HG03108 (cell line): ENCODE measurements at regions not wholly inside any gene's neighbourhood (a gene's known extent, or its start where the extent isn't known, plus 50 kb on each side); places are given as distances from the start of the nearest gene placed in this dataset.
"Not testable (repeated sequence)": the region's sequence is repeated elsewhere in the genome, so short reads cannot be mapped to it uniquely, and the experiment has no call there.

Source experiments
- ATAC-seq: cut with Tn5 transposase; IDR thresholded peaks from one replicate; pipeline ENCODE4 v1.9.1; 2021; ENCODE audit warnings: moderate library complexity; ENCODE audit not compliant: unreplicated experiment

GRCh38 chr9:119688547-119688946 lies 319.3 kb upstream of the BRINP1 start:
- no peak for ATAC-seq

GRCh38 chr9:119677811-119678505 lies 308.7 kb upstream of the BRINP1 start:
- no peak for ATAC-seq

DNA sequence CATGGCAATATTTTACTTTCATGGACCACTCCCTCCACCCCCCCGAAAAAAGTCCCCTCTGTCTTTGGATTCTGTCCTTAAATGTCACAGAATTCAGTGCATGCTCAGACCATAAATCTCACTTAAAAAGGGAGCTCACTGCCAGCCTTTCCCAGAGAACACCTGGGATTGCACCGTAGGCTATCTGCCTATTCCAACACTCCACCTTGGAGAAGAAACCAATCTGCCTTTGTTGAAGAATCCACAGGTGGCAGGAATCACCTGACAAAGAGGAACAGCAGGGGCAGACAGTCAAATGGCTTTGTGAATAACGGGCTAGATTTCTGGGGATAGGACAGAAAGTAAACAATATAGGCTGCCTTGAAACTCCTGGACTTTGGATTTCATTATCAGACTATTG lies 306.7 kb upstream of the BRINP1 start:
- no peak for ATAC-seq

- not testable (repeated sequence) for ATAC-seq
Measured at GRCh38 chr9:119672763-119673162, 303.5 kb upstream of the BRINP1 start.

DNA sequence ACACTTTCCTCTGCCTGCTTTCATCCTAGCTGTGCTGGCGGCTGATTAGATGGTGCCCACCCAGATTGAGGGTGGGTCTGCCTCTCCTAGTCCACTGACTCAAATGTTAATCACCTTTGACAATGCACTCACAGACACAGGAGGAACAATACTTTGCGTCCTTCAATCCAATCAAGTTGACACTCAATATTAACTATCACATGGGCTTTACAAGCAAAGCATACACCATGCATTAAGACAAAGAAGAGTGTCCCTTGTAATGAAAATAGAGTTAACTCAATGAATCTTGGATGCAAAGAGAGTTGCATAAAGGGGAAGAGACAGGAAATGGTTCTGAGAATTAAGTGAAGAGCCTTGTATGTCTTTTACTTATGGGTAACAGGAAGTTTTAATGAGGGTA lies 298.7 kb upstream of the BRINP1 start:
- ATAC-seq: no peak

DNA sequence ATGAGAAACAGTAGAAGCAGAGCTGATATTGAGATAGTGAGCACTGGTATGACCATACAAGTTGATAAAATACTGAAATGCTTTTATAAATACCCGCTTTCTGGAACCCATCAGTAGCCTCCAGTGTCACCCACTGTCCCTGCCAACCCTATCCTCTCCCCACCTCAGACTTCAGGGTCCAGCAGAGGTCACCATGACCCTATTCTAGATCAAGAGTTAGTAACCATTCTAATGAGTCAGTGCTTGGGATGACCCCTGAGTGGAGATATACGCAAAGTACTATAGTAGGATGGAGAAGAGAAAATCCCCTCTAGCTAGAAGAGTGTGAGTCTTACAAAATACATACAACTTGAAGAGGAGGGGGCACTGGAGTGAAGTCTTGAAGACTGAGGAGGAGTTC lies 297.9 kb upstream of the BRINP1 start:
- no peak for ATAC-seq

DNA sequence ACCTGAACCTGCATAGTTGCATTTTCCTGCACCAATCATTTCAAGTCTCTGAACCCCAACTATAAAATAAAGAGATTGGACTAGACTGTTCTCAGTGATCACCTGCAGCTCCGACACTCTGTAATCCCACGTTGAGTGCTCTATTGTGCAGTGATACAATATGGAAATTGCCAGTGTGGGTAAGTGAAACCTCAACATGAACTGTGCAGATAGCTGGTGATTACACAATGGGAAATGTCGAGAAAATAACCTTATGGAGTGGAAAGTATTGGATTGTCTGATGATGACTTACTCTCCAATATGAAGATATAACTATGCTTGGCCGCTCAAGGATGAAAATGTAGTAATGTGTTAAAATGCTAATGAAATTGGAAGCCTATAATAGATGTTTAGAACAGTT lies 293.1 kb upstream of the BRINP1 start:
- ATAC-seq: no peak

- no peak for ATAC-seq
Measured at GRCh38 chr9:119652931-119653330, 283.7 kb upstream of the BRINP1 start.

GRCh38 chr9:119649205-119649604 lies 280.0 kb upstream of the BRINP1 start:
- no peak for ATAC-seq

DNA sequence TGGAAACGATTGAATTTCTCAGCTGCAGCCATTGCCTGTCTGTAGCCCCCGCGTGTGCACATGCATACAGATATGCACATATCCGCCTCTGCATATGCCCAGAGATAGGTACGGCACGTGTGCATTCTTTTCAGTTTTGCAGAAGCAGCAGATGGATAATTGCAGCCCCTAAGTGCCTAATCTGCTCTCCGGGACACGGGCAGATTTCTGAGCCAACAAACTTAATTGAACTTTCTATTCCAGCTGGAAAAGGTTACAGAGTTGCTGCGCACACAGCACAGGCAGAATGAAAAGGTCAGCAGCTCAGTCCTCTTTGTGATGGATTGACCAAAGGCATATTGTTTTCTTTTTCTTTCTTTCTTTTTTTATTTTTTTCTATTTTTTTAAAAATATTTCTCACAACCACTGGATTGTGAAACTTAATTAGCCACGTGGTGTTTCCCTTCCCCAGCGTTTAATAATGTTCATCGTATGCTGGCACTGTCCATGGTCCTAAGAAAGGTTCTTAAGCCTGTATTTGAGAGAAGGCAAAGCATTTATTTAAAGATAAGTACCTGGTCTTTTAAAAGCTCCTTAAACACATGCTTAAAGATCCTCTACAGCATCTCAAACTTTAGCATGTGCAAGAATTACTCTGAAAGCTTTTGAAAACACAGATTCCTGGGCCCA lies 270.2 kb upstream of the BRINP1 start:
- no peak for ATAC-seq

GRCh38 chr9:119634006-119634405 lies 264.8 kb upstream of the BRINP1 start:
- no peak for ATAC-seq

- ATAC-seq: no peak
Measured at GRCh38 chr9:119611565-119611964, 242.3 kb upstream of the BRINP1 start.

DNA sequence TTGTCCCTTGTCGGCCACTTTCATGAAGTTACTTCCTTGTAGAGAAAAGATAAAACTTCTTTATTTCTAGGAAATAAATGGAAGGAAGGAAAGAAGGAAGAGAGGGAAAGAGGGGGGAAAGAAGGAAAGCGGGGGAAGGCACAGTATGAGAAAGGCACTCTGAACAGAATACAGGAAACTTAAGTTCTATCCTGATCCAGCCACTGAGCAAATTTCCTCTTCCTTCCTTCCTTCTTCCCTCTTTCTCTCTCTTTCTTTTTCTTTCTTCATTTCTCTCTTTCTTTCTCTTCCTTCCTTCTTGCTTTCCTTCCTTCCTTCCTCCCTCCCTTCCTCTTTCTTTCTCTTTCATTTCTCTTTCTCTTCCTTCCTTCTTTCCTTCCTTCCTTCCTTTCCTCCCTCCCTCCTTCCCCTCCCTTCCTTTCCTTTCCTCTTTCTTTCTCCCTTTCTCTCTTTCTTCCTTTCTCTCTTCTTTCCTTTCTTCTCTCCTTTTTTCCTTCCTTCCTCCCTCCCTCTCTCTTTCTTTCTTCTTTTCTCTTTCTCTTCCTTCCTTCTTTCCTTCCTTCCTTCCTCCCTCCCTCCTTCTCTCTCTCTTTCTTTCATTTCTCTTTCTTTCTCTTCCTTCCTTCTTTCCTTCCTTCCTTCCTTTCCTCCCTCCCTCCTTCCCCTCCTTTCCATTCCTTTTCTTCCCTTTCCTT lies 240.2 kb upstream of the BRINP1 start:
- no peak for ATAC-seq

GRCh38 chr9:119601632-119602031 lies 232.4 kb upstream of the BRINP1 start:
- no peak for ATAC-seq

- no peak for ATAC-seq
Measured at GRCh38 chr9:119597499-119597898, 228.3 kb upstream of the BRINP1 start.

DNA sequence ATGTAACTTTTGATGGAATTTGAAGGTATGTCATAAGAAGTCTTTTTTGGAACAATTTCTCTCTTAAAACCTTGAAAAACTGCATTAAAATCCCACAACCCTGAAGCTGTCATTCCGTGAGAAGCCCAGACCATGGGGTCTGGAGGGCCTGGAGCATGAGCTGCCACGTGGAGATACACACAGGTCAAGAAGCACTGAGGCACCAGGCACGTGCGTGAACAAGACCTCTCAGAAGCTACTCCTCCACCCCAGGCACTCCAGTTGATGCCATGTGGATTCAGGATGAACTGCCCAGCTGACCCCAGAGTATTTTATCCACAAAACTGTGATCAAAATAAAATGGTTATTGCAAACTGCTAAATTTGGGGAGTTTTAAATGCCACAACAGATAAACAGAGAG lies 227.5 kb upstream of the BRINP1 start:
- ATAC-seq: no peak

- no peak for ATAC-seq
Measured at GRCh38 chr9:119588874-119589744, 219.9 kb upstream of the BRINP1 start.

DNA sequence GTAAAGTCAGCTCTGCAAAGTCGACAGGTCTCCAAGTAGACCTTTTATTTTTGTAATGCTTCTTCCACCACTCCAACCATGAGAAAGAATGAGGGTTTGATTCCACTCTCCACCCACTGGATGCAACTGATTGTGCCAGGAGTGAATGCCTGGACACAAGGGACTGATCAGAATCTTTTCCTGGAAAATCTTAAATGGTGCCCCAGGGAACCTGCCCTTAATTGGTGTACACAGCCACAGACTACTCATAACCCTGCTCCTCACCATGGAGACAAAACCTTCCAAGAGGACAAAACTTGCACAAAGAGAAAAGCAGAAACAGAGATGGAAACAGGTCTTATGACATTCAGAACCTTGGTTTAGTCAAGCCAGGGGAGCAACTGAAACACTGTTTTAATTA lies 208.6 kb upstream of the BRINP1 start:
- no peak for ATAC-seq

DNA sequence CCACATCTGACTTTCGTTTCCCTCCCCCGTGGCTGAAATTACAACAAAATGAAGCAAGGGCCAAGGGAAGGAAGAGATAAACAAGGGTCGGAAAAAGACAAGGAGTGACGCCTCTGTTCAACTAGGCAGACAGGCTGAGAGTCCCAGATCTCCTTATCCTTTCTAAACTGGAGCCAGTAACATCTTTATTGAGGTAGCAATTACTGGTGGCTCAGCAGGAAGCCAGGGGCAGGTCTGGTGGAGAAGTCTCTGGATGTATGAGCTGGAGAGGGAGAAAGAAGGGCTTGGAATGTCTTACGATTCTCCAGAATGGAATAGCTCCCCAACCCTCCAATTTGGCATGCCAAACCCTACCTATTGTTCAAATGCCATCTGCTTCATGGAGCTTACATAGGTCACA lies 190.8 kb upstream of the BRINP1 start:
- ATAC-seq: no peak

DNA sequence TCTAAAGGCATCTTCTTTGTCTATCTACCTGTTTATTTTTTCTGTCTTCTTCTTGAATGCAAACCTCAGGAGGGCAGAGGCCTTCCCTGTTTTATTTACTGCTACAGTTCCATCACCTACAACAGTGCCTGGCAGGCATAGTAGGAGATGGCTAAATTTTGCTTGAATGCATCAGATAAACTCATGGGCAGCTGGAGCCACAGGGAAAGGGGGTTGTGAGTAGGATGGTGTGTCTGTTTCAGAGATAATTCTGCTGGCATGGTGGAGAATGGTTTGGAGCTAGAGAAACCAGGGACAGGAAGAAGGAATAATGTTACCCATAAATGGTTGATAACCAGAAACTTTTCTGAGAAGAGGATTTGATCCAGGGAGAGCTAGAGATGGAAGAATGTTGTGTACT lies 189.8 kb upstream of the BRINP1 start:
- ATAC-seq: no peak

- no peak for ATAC-seq
Measured at GRCh38 chr9:119556129-119556875, 187.1 kb upstream of the BRINP1 start.
